ENCODE measurements at regions not wholly inside any gene's neighbourhood (a gene's known extent, or its start where the extent isn't known, plus 50 kb on each side); places are given as distances from the start of the nearest gene placed in this dataset.

GRCh38 chr6:105598264-105598663 lies 195.4 kb upstream of the PREP start:
- no peak for DNase-seq

- no peak for DNase-seq
Observed at GRCh38 chr6:105596284-105596755, 193.4 kb upstream of the PREP start.

GRCh38 chr6:105595829-105596228 lies 192.9 kb upstream of the PREP start:
- no peak for DNase-seq

GRCh38 chr6:105594821-105595220 lies 191.9 kb upstream of the PREP start:
- DNase-seq, result no peak

- no peak for DNase-seq
Observed at GRCh38 chr6:105593805-105594671, 191.2 kb upstream of the PREP start.

DNA sequence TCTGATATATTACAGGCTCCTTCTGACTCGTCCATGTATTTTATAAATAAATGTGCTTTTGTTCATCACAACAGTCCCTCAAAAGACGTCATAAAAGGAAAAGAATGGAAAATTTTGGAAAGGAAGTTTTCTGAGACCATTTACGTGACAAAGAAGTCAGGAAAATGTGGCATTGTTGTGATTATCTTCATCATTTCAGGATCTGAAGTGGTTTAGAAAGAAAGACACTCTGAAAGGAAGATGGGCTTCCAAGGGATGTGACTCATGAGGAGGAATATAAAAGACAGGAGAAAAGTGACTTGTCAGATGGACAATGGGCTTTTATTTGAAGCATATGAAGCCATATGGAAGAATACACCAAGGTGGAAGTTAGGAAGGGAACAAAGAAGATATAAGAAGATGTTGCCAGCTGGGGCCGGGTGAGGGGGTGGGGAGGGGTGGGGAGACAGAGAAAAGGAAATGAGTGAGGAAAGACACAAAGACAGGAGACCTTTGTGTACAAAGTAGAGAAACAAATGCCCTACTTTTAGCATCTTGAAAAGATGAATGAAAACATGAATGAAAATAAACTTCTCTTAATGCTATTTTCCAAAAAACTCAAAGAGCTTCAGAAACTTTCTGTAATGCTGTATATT lies 190.3 kb upstream of the PREP start:
- DNase-seq, result no peak

DNA sequence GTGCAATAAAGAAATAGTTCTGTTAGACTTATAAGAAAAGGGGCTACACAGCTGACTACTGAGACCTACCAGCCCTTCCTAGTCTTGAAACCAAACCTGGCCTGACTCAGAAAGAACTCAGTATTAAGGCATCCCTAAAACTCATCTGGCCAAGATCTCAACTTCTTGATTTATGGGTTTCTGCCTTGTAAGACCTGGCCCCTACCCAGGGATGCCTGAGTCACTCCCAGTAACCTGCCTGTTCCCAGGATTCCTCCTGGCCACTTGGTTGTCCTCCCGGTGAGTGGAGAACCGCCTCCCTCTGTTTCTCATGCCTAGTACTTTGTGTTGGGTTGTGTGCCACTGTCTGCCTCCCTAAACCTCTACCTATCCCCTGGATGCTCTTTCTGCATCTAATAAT lies 189.4 kb upstream of the PREP start:
- no peak for DNase-seq

DNA sequence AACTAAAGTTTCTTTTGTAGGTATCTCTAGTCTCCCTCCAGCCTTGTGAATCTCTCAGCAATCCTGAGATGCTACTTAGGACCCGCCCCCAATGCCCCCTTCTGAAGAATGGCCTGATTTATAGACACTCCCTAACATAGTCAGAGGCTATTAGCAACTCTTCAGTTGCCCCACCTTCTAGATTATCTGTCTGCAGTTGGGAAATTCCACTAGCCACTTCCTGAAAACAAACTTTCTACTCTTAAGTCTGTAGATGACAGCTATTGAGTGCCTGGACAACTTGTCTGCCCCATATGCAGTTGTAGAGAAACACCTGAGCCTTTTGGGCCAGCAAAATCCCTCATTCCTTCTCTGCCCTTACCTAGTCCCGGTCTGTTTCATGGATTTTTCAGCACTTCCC lies 188.2 kb upstream of the PREP start:
- DNase-seq, result no peak

DNA sequence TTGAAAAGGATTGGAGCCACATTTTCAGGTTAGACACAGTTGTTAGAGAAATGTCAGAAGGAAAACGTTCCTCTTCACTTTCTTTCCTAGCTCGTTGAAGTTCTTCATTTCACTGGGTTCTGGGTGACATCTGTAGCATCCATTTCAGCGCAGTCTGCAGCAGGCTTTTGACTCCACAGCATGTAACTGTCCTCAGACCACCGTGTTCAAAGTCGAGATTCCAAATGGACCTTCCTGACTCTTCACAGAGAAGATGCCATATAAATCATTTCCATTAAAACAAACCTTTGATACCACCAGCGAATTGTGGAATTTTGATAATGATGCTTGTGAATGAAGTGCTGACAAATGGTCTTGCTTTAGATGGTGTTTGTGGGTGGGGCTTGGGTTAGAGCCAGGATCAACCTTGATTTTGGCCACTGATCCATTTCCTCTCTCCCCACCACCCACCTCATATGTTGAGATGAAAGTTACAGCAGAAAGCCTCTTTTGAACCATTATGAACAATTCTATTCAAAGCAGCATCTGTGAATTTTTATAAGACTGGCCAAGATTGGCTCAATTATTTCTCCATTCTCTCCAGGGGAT lies 185.3 kb upstream of the PREP start:
- DNase-seq, result no peak

- no peak for DNase-seq
Observed at GRCh38 chr6:105587349-105588122, 184.7 kb upstream of the PREP start.

- no peak for DNase-seq
Observed at GRCh38 chr6:105578179-105578707, 175.4 kb upstream of the PREP start.

DNA sequence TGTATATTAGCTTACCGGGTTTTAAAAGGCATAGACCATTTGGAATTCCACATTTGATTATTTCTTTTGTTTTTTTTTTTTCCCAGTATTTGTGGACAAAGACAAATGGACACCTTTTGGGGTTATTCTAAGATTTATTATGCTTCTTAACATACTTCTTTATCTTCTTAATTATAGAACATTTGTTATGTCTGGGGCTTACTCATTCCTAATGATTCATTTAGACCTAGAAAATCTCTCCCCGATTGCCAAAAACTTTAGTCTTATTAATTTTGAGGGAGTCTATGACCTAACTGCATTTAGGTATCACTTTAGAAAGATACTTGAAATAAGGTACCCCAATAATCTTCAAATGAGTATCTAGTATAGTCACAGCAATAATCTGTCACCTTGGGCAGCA lies 170.7 kb upstream of the PREP start:
- no peak for DNase-seq

GRCh38 chr6:105573138-105573537 lies 170.3 kb upstream of the PREP start:
- DNase-seq, result no peak

DNA sequence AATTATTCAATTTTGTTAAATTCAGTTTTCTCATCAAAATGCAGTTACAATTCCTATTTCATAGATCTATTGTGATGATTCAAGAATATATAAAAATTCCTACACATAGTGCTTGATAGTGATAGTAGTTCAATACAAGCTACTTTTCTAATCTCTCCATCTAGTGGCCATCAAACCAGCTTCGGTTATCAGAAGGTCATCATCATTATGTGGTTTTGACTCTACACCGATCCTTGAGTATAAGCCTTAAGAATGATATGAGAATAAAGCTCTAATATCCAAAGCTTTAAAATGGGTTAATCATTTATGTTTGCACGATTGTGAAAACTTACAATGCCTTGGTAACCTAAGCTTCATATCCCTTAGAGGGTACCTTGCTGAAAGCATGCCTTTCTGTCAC lies 167.5 kb upstream of the PREP start:
- DNase-seq, result no peak

- no peak for DNase-seq
Observed at GRCh38 chr6:105569706-105570105, 166.8 kb upstream of the PREP start.

GRCh38 chr6:105568751-105569150 lies 165.9 kb upstream of the PREP start:
- no peak for DNase-seq

DNA sequence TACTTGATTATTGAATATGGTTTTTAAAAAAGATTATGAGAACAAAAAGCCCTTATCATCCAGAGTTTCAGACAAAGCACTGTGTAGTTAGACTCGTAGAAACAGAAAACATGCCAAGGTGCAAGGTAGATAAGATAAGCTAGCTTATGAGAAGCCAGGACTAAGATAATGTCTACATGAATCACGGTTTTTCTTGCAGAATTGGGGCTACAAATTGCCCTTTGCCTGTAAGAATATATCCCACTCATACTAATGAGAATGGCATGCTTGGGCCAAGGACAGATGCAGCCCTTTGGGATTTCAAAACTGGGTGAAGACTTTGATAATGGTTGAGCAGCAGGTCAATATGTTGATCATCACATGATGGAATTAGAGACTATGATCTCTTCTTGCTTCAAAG lies 165.3 kb upstream of the PREP start:
- DNase-seq, result no peak

DNA sequence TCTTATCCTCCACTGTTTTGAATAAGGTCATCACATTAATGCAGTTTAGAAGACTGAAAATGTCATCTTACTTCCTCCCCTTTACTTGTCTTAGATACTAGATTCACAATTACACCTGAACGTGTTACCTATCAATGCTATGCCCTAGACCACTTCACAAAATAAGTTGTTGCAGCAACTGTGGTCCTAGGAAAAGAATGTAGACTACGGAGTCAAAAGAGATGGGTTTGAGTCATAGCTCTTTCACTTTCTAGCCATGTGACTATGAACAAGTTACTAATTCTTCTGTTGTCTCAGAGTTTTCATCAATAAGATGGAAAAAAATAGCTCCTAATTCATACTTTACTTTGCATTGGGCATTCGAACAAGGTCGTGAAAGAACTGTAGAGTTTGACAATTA lies 164.3 kb upstream of the PREP start:
- no peak for DNase-seq

GRCh38 chr6:105566503-105566902 lies 163.6 kb upstream of the PREP start:
- DNase-seq, result no peak

DNA sequence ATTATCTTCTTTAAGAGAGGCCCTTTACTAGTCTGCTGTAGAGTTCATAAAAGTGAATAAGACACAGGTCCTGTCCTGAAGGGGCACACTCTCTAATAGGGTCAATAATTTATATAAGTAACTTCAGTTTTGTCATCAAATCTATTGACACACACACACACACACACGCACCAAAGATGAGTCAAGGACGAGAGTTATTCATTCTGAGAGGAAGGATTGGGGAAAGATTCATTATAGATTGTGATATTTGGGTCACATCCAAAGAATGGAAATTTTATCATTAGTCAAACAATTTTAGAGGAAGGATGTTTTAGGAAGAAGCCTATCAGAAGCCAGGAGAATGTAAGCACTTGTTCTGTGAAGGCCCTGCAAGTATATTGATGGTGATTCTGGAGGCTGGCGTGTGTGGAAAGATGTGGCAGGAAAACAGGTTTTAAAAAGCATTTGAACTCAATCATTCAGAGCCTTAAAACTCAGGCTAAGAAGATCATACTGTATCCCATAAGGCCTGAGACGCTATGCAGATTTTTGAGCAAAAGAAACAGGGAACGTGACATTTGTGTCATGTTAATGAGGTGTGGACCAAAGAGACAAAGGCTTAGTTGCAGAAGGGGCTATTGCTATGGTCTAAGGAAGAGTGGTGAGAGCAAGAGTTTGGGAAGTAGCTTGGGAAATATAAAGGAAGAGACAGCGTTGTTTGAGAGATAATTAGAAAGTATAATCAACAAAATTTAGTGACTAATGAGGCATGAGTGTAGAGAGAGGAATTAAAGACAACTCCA lies 161.4 kb upstream of the PREP start:
- DNase-seq, result no peak

DNA sequence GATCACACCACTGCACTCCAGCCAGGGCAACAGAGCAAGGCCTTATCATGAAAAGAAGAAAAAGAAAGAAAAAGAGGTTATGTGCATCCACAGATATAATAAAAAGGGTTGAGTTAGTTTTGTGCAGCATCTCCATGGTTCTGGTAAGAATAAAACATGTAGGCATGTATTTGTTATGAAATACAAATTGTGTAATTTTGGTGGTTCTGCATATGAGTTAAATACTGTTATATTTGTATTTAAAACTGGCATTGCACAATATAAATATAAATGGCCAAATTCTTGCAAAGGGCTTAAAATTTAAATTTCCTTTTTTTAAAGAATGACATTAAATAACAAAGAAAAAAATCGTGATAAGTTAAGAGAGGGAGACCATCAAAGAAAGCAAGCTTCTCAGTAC lies 159.1 kb upstream of the PREP start:
- DNase-seq, result no peak

DNA sequence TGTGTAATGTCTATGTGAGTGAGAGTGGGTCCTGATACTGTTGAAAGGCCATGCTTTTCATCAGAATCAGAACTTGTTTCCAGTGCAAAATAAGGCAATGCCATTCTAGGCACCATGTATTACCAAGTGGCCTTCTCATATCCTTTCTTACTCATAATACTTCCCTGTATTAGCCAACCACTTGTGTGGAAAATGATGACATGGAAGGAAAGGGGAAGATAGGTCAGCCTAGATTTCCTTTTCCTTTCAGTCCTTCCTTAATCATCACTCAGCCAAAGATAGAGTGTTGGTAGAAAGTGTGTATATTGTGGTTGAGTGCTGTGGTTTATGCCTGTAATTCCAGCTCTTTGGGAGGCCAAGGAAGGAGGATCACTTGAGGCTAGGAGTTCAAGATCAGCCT lies 158.6 kb upstream of the PREP start:
- no peak for DNase-seq

Data from activated CD4-positive, alpha-beta T cell treated with anti-CD3 and anti-CD28 coated beads for 1 hour (primary cell).